ENCODE measurements at regions not wholly inside any gene's neighbourhood (a gene's known extent, or its start where the extent isn't known, plus 50 kb on each side); places are given as distances from the start of the nearest gene placed in this dataset.

DNA sequence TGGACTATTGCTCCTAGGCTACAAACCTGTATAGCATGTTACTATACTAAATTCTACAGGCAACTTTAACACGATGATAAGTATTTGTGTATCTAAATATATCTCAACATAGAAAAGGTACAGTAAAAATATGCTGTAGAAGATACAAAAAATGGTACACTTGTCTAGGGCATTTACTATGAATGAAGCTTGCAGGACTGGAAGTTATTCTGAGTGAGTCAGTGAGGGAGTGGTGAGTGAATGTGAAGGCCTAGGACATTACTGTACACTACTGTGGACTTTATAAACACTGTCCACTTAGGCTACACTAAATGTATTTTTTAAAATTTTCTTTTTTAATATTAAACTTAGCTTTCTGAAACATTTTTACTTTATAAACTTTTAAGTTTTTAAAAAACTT is 140.5 kb upstream of the SGO1 start:
- DNase-seq (ENCODE audit: low read depth in 1 of 2, low spot score in 1 of 2): no peak
- TF ChIP-seq ZNF302 (CRISPR knock-in tag; IDR thresholded peaks at IDR 0.05) (no peak), E2F6 (IDR thresholded peaks at IDR 0.05; ENCODE audit: borderline replicate concordance, low read depth) (no peak), KDM1A (IDR thresholded peaks at IDR 0.05; ENCODE audit: low read depth) (no peak), CHD2 (IDR thresholded peaks at IDR 0.05; ENCODE audit: low read length, partially characterized antibody) (no peak)
- CTCF ChIA-PET: interaction anchor here (0.8 to 1.2 kb wide), 2 partner anchors 13 to 16 kb away, joined by 3 read pairs; no protein-coding TSS in a partner anchor
- no peaks in the 10 kb centered on the region for H3K9me3 ChIP-seq
- 0% methylated on average over 1 of the region's 1 CpG for WGBS (ENCODE audit: missing lambda C conversion rate)
- no peak for FAIRE-seq
- H3K4me2 ChIP-seq: no peak overlapping the region
- no peak overlapping the region for H3K4me3 ChIP-seq
- POLR2A ChIA-PET: no interaction called here
- H3K4me1 ChIP-seq: no peaks in the 10 kb centered on the region
- no peak overlapping the region for H3K27ac ChIP-seq
- no peak for ATAC-seq

DNA sequence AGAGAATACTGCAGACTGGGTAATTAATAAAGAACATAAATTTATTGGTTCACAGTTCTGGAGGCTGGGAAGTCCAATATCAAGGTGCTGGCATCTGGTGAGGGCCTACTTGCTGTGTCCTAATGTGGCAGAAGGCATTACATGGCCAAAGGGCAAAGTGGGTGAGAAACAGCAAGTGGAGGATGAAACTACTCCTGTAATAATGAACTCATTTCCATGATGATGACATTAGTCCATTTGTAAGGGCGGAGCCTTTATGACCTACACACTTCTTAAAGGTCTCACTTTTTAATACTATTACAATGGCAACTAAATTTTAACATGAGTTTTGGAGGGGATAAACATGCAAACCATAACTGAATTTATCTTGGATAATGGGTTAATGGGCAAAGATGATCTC is 139.6 kb upstream of the SGO1 start:
- H3K4me2 ChIP-seq: no peak overlapping the region
- H3K4me3 ChIP-seq: no peak overlapping the region
- no peak for FAIRE-seq
- DNase-seq (ENCODE audit: low read depth in 1 of 2, low spot score in 1 of 2): no peak
- TF ChIP-seq HEYL (CRISPR knock-in tag; IDR thresholded peaks at IDR 0.05): no peak
- TF ChIP-seq RFX5 (IDR thresholded peaks at IDR 0.05): no peak
- no peak for TF ChIP-seq ESRRA (IDR thresholded peaks at IDR 0.05; ENCODE audit: borderline replicate concordance, low read length)
- no peak for TF ChIP-seq ZSCAN20 (CRISPR knock-in tag; IDR thresholded peaks at IDR 0.05)
- TF ChIP-seq MAX (IDR thresholded peaks at IDR 0.05): no peak
- TF ChIP-seq ZNF302 (CRISPR knock-in tag; IDR thresholded peaks at IDR 0.05): no peak
- TF ChIP-seq NFE2L2 (conservative IDR thresholded peaks at IDR 0.05; ENCODE audit: low read length): no peak
- no peak for TF ChIP-seq GATA3 (IDR thresholded peaks at IDR 0.05; ENCODE audit: borderline replicate concordance)
- TF ChIP-seq, protein P1, sequence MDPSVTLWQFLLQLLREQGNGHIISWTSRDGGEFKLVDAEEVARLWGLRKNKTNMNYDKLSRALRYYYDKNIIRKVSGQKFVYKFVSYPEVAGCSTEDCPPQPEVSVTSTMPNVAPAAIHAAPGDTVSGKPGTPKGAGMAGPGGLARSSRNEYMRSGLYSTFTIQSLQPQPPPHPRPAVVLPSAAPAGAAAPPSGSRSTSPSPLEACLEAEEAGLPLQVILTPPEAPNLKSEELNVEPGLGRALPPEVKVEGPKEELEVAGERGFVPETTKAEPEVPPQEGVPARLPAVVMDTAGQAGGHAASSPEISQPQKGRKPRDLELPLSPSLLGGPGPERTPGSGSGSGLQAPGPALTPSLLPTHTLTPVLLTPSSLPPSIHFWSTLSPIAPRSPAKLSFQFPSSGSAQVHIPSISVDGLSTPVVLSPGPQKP (IDR thresholded peaks at IDR 0.05; ENCODE audit: low read depth, low read length): no peak
- no peak for TF ChIP-seq SREBF2 (IDR thresholded peaks at IDR 0.05)
- no peak for TF ChIP-seq CHD4 (IDR thresholded peaks at IDR 0.05; ENCODE audit: borderline replicate concordance)
- TF ChIP-seq ZFP36 (IDR thresholded peaks at IDR 0.05; ENCODE audit: borderline replicate concordance, partially characterized antibody): no peak
- no peak for TF ChIP-seq HOXB5 (CRISPR knock-in tag; IDR thresholded peaks at IDR 0.05)
- no peak for TF ChIP-seq CEBPB (IDR thresholded peaks at IDR 0.05)
- ATAC-seq: no peak
- no peaks in the 10 kb centered on the region for H3K4me1 ChIP-seq
- POLR2A ChIA-PET: no interaction called here
- CTCF ChIA-PET: interaction anchor here (0.8 kb wide), 1 partner anchor 14 kb away, joined by 3 read pairs; no protein-coding TSS in a partner anchor
- H3K9me3 ChIP-seq: no peaks in the 10 kb centered on the region
- H3K27ac ChIP-seq: no peak overlapping the region
- 0% methylated on average over 1 of the region's 1 CpG for WGBS (ENCODE audit: missing lambda C conversion rate)

GRCh38 chr3:20324664-20325478 is 138.9 kb upstream of the SGO1 start:
- FAIRE-seq: no peak
- Histone ChIP-seq H3K4me2 (no peak overlapping the region), H3K9me3 (no peaks in the 10 kb centered on the region), H3K4me1 (no peaks in the 10 kb centered on the region), H3K4me3 (no peak overlapping the region), H3K27ac (no peak overlapping the region)
- ChIA-PET CTCF (no interaction called here), POLR2A (no interaction called here)
- no peak for ATAC-seq
- DNase-seq (ENCODE audit: low read depth in 1 of 2, low spot score in 1 of 2): no peak
- 40% methylated on average over 1 of the region's 1 CpG for WGBS (ENCODE audit: missing lambda C conversion rate)
- no peak for TF ChIP-seq REST (IDR thresholded peaks at IDR 0.05)
- TF ChIP-seq ZC3H11A (IDR thresholded peaks at IDR 0.05): no peak
- TF ChIP-seq SREBF2 (IDR thresholded peaks at IDR 0.05): no peak
- TF ChIP-seq RNF2 (IDR thresholded peaks at IDR 0.05; ENCODE audit: borderline replicate concordance, low read depth): no peak
- TF ChIP-seq, protein P2, sequence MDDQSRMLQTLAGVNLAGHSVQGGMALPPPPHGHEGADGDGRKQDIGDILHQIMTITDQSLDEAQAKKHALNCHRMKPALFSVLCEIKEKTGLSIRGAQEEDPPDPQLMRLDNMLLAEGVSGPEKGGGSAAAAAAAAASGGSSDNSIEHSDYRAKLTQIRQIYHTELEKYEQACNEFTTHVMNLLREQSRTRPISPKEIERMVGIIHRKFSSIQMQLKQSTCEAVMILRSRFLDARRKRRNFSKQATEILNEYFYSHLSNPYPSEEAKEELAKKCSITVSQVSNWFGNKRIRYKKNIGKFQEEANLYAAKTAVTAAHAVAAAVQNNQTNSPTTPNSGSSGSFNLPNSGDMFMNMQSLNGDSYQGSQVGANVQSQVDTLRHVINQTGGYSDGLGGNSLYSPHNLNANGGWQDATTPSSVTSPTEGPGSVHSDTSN (IDR thresholded peaks at IDR 0.05): no peak
- no peak for TF ChIP-seq CBX2 (IDR thresholded peaks at IDR 0.05; ENCODE audit: borderline replicate concordance, low read depth)
- TF ChIP-seq, protein P3, sequence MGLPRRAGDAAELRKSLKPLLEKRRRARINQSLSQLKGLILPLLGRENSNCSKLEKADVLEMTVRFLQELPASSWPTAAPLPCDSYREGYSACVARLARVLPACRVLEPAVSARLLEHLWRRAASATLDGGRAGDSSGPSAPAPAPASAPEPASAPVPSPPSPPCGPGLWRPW (IDR thresholded peaks at IDR 0.05): no peak
- no peak for TF ChIP-seq HEYL (CRISPR knock-in tag; IDR thresholded peaks at IDR 0.05)
- TF ChIP-seq FOXS1 (CRISPR knock-in tag; IDR thresholded peaks at IDR 0.05): no peak
- no peak for TF ChIP-seq KDM5A (IDR thresholded peaks at IDR 0.05)
- no peak for TF ChIP-seq RFX5 (IDR thresholded peaks at IDR 0.05)

All from A549 (cell line).